MCF 10A (cell line): ENCODE measurements at regions not wholly inside any gene's neighbourhood (a gene's known extent, or its start where the extent isn't known, plus 50 kb on each side); places are given as distances from the start of the nearest gene placed in this dataset.

Experiments used
- BruUV-seq: library from RNA; stranded (reverse); fragments of 400-500 nt; replicated peaks from 2 replicates; lab custom pipeline; 2021; lab: Mats Ljungman, UMichigan
- CTCF ChIA-PET: fragments of 300-600 bp; sonication (Branson Sonifier 250); formaldehyde crosslinking; extraction: SDS; loops from one replicate; lab custom pipeline; 2021; ENCODE audit warnings: antibody characterized with exemption, inconsistent platforms; lab: Yijun Ruan, JAX
- POLR2A ChIA-PET: fragments of 300-600, 350-650 bp; sonication (Branson Sonifier 250); formaldehyde crosslinking; extraction: SDS; loops from one replicate; lab custom pipeline; 2020; ENCODE audit warnings: antibody characterized with exemption, inconsistent platforms; lab: Yijun Ruan, JAX
- DNase-seq: peaks from one replicate; pipeline ENCODE4 v3.0.0-alpha.2; 2018; ENCODE audit not compliant: unreplicated experiment
- H3K27ac Mint-ChIP-seq: one replicate; pipeline ENCODE4 v1.8.0; 2022; ENCODE audit warnings: mild to moderate bottlenecking, low read depth, mixed read lengths; ENCODE audit not compliant: unreplicated experiment
- H3K27me3 Mint-ChIP-seq: one replicate; pipeline ENCODE4 v1.8.0; 2022; ENCODE audit warnings: mixed read lengths; ENCODE audit not compliant: insufficient read depth, unreplicated experiment
- H3K36me3 Mint-ChIP-seq: one replicate; pipeline ENCODE4 v1.8.0; 2022; ENCODE audit warnings: mild to moderate bottlenecking, moderate library complexity, mixed read lengths; ENCODE audit not compliant: insufficient read depth, unreplicated experiment
- H3K4me1 Mint-ChIP-seq: one replicate; pipeline ENCODE4 v1.8.0; 2022; ENCODE audit warnings: mixed read lengths; ENCODE audit not compliant: insufficient read depth, unreplicated experiment
- H3K4me3 Mint-ChIP-seq: one replicate; pipeline ENCODE4 v1.8.0; 2022; ENCODE audit warnings: mild to moderate bottlenecking, moderate library complexity, mixed read lengths; ENCODE audit not compliant: unreplicated experiment
- H3K9me3 Mint-ChIP-seq: one replicate; pipeline ENCODE4 v1.8.0; 2022; ENCODE audit warnings: mixed read lengths; ENCODE audit not compliant: unreplicated experiment
- CTCF ChIP-seq: fragments of 200-600 bp; IDR thresholded peaks from one replicate; pipeline ENCODE4 v1.8.0; 2022; ENCODE audit warnings: antibody characterized with exemption, mild to moderate bottlenecking; ENCODE audit not compliant: unreplicated experiment
- intact Hi-C: fragments of 100-400 bp; cut with micrococcal nuclease; formaldehyde crosslinking; loops from 2 replicates; pipeline ENCODE4 v1.14.1; 2022

GRCh38 chr2:21773168-21773567 lies 649.4 kb downstream of the TDRD15 start:
- H3K4me3 Mint-ChIP-seq = no peak overlapping the region
- H3K27me3 Mint-ChIP-seq = peaks cover 8% of the 10 kb centered on the region
- POLR2A ChIA-PET = no interaction called here
- intact Hi-C loops = no loop called here
- H3K36me3 Mint-ChIP-seq = no peaks in the 10 kb centered on the region
- DNase-seq = no peak
- no peak for TF ChIP-seq CTCF
- H3K4me1 Mint-ChIP-seq = no peaks in the 10 kb centered on the region
- no peak overlapping the region for H3K27ac Mint-ChIP-seq
- H3K9me3 Mint-ChIP-seq = no peaks in the 10 kb centered on the region
- CTCF ChIA-PET = no interaction called here
- no TSS peak for BruUV-seq

- CTCF ChIA-PET = no interaction called here
- Mint-ChIP-seq H3K4me1 (no peaks in the 10 kb centered on the region), H3K27me3 (no peaks in the 10 kb centered on the region), H3K9me3 (no peaks in the 10 kb centered on the region), H3K36me3 (no peaks in the 10 kb centered on the region), H3K4me3 (no peak overlapping the region), H3K27ac (no peak overlapping the region)
- no TSS peak for BruUV-seq
- intact Hi-C loops = no loop called here
- POLR2A ChIA-PET = no interaction called here
- no peak for TF ChIP-seq CTCF
- no peak for DNase-seq
Measured at GRCh38 chr2:21774691-21775368, 651.1 kb downstream of the TDRD15 start.

- no peak for TF ChIP-seq CTCF
- H3K4me3 Mint-ChIP-seq = no peak overlapping the region
- no peak overlapping the region for H3K27ac Mint-ChIP-seq
- H3K4me1 Mint-ChIP-seq = no peaks in the 10 kb centered on the region
- H3K9me3 Mint-ChIP-seq = no peaks in the 10 kb centered on the region
- POLR2A ChIA-PET = no interaction called here
- BruUV-seq = no TSS peak
- H3K36me3 Mint-ChIP-seq = no peaks in the 10 kb centered on the region
- peaks cover 12% of the 10 kb centered on the region for H3K27me3 Mint-ChIP-seq
- no peak for DNase-seq
- CTCF ChIA-PET = no interaction called here
- intact Hi-C loops = no loop called here
Measured at GRCh38 chr2:21779786-21780185, 656.0 kb downstream of the TDRD15 start.

GRCh38 chr2:21781962-21782361 lies 658.2 kb downstream of the TDRD15 start:
- no peaks in the 10 kb centered on the region for H3K36me3 Mint-ChIP-seq
- peaks cover 12% of the 10 kb centered on the region for H3K27me3 Mint-ChIP-seq

More at GRCh38 chr2:21781962-21782361, 658.2 kb downstream of the TDRD15 start:
- H3K4me1 Mint-ChIP-seq = no peaks in the 10 kb centered on the region
- POLR2A ChIA-PET = no interaction called here
- intact Hi-C loops = no loop called here
- no peak overlapping the region for H3K27ac Mint-ChIP-seq
- BruUV-seq = no TSS peak
- H3K9me3 Mint-ChIP-seq = no peaks in the 10 kb centered on the region
- H3K4me3 Mint-ChIP-seq = no peak overlapping the region
- TF ChIP-seq CTCF = no peak
- no peak for DNase-seq
- CTCF ChIA-PET = interaction anchor here (0.6 kb wide), 1 partner anchor 1347 kb away, joined by 3 read pairs; no protein-coding TSS in a partner anchor
